ENCODE measurements at regions not wholly inside any gene's neighbourhood (a gene's known extent, or its start where the extent isn't known, plus 50 kb on each side); places are given as distances from the start of the nearest gene placed in this dataset.

- intact Hi-C loops (cut with micrococcal nuclease): no loop called here
- no CpG with 5 or more reads among the region's 5 CpGs for WGBS, 2 experiments (ENCODE audit: extremely low coverage in 2 of 2, insufficient read length in 1 of 2)
- Histone ChIP-seq H3K79me1 (ENCODE audit: low read depth in 1 of 2, low read length in 2 of 2) (no peaks in the 10 kb centered on the region), H3K4me1 (ENCODE audit: control insufficient read depth, insufficient read depth, low read length) (no peaks in the 10 kb centered on the region), H4K5ac (ENCODE audit: low read depth, low read length) (no peak overlapping the region), H2BK15ac (ENCODE audit: low read depth, low read length) (no peak overlapping the region), H3K9me1 (ENCODE audit: insufficient read depth, low read length) (no peaks in the 10 kb centered on the region), H3K9me3 (ENCODE audit: control insufficient read depth, insufficient read depth, low read length) (peaks cover 12% of the 10 kb centered on the region), H3K23ac (ENCODE audit: low read depth, low read length) (no peak overlapping the region), H3K18ac (ENCODE audit: low read depth, low read length) (no peak overlapping the region), H3K27ac (ENCODE audit: insufficient read depth, low read length) (no peak overlapping the region), H3K14ac (replicated peaks; ENCODE audit: low read depth, low read length) (no peak overlapping the region), H3K56ac (ENCODE audit: extremely low read depth, insufficient read depth, low read length) (no peak overlapping the region), H3K27me3 (ENCODE audit: control insufficient read depth, insufficient read depth, low read length) (no peaks in the 10 kb centered on the region), H3K4ac (ENCODE audit: low read depth, low read length) (no peak overlapping the region), H2BK120ac (ENCODE audit: low read depth, low read length) (no peak overlapping the region), H2AK5ac (ENCODE audit: low read depth, low read length) (no peak overlapping the region), H3K4me2 (ENCODE audit: low read depth, low read length) (no peak overlapping the region), H4K91ac (ENCODE audit: insufficient read depth, low read depth, low read length) (no peak overlapping the region), H2BK5ac (ENCODE audit: low read depth, low read length, poor library complexity, severe bottlenecking) (no peak overlapping the region), H4K20me1 (ENCODE audit: insufficient read depth, low read length) (no peaks in the 10 kb centered on the region), H3K4me3 (ENCODE audit: insufficient read depth, low read depth, low read length) (no peak overlapping the region), H4K8ac (ENCODE audit: low read depth in 2 of 2, low read length in 2 of 2) (no peak overlapping the region), H3K9ac (ENCODE audit: low read depth, low read length) (no peak overlapping the region), H2BK20ac (ENCODE audit: low read depth, low read length) (no peak overlapping the region), H3K36me3 (ENCODE audit: control insufficient read depth, insufficient read depth, low read length) (no peaks in the 10 kb centered on the region), H2AK9ac (replicated peaks; ENCODE audit: low read depth, low read length, poor library complexity) (no peak overlapping the region), H2AFZ (replicated peaks; ENCODE audit: low read length, poor library complexity) (no peak overlapping the region)
- POLR2A ChIA-PET (ENCODE audit: unreplicated experiment): interaction anchor here (0.5 kb wide), 1 partner anchor 36 kb away, joined by 3 read pairs; no protein-coding TSS in a partner anchor
- ATAC-seq (ENCODE audit: low read depth) (no peak), DNase-seq (no peak)
- TF ChIP-seq MAZ (IDR thresholded peaks at IDR 0.05; ENCODE audit: borderline replicate concordance, low read depth, low read length) (no peak), RCOR1 (IDR thresholded peaks at IDR 0.05; ENCODE audit: insufficient replicate concordance, low read length) (no peak), CTCF (conservative IDR thresholded peaks at IDR 0.05; ENCODE audit: low read depth, low read length) (no peak), FOS (IDR thresholded peaks at IDR 0.05; ENCODE audit: low read depth, low read length) (no peak), USF2 (IDR thresholded peaks at IDR 0.05; ENCODE audit: low read depth, low read length) (no peak), RFX5 (IDR thresholded peaks at IDR 0.05; ENCODE audit: low read depth, low read length) (no peak), POLR2A (IDR thresholded peaks at IDR 0.05; ENCODE audit: low read depth, low read length) (no peak), SMC3 (IDR thresholded peaks at IDR 0.05; ENCODE audit: low read depth, low read length) (no peak), RAD21 (IDR thresholded peaks at IDR 0.05; ENCODE audit: low read length) (no peak), MXI1 (IDR thresholded peaks at IDR 0.05; ENCODE audit: borderline replicate concordance, low read depth, low read length) (no peak), ELK1 (IDR thresholded peaks at IDR 0.05; ENCODE audit: borderline replicate concordance, low read depth, low read length) (no peak), BHLHE40 (IDR thresholded peaks at IDR 0.05; ENCODE audit: low read depth, low read length) (no peak), CEBPB (IDR thresholded peaks at IDR 0.05; ENCODE audit: low read depth, low read length) (no peak), MAFK (IDR thresholded peaks at IDR 0.05; ENCODE audit: low read depth, low read length) (no peak), NFE2L2 (IDR thresholded peaks at IDR 0.05; ENCODE audit: low read depth, low read length) (no peak), CHD1 (IDR thresholded peaks at IDR 0.05; ENCODE audit: low read depth, low read length) (no peak)
- in situ Hi-C loops (cut with MboI; ENCODE audit: low sequenced_read_pairs): no loop called here
- no TSS peak for BruUV-seq (replicated peaks)
- dilution Hi-C loops (cut with HindIII; ENCODE audit: low sequenced_read_pairs, unreplicated experiment): no loop called here
- CTCF ChIA-PET: no interaction called here
Measured at GRCh38 chr2:155730804-155731203, 601.7 kb downstream of the NR4A2 start.

All from IMR-90 (cell line).